ENCODE measurements at regions not wholly inside any gene's neighbourhood (a gene's known extent, or its start where the extent isn't known, plus 50 kb on each side); places are given as distances from the start of the nearest gene placed in this dataset.

- ATAC-seq, result no peak
- H3K27me3 ChIP-seq, result peaks cover 0 to under 1% (median 0%) of the 10 kb centered on the region in 7 donors
- H3K4me1 ChIP-seq, result no peaks in the 10 kb centered on the region
- peaks cover 0 to 23% (median 0%) of the 10 kb centered on the region in 11 donors for H3K9me3 ChIP-seq
- H3K27ac ChIP-seq, result no peak overlapping the region
- no peak for DNase-seq
- H3K36me3 ChIP-seq, result no peaks in the 10 kb centered on the region
- intact Hi-C loops (cut with DNase I), result no loop called here
- TF ChIP-seq CTCF (IDR thresholded peaks at IDR 0.05), result no peak
- H3K4me3 ChIP-seq, result no peak overlapping the region
Measured at GRCh38 chr10:44668336-44668735, 242.8 kb upstream of the TMEM72 start.

DNA sequence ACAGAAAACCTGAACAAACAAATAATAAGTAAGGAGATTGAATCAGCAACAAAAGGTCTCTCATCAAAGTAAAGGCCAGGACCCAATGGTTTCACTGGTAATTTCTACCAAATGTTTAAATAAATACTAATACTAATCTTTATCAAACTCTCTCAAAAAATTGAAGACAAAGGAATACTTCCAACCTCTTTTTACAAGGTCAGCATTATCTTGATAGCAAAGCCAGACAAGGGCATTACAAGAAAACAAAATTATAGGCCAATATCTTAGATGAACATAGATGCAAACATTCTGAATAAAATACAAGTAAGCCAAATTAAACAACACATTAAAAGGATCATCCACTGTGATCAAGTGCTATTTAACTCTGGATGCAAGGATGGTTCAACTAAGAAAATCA, 239.8 kb upstream of the TMEM72 start:
- no peak overlapping the region for H3K27ac ChIP-seq
- H3K4me3 ChIP-seq, result no peak overlapping the region
- DNase-seq (no peak), ATAC-seq (no peak)
- H3K27me3 ChIP-seq, result no peaks in the 10 kb centered on the region
- no peaks in the 10 kb centered on the region for H3K36me3 ChIP-seq
- peaks cover 0 to 8% (median 0%) of the 10 kb centered on the region in 9 donors for H3K4me1 ChIP-seq
- TF ChIP-seq CTCF (IDR thresholded peaks at IDR 0.05), result no peak
- H3K9me3 ChIP-seq, result peaks cover 0 to 23% (median 0%) of the 10 kb centered on the region in 11 donors
- intact Hi-C loops (cut with DNase I), result loop anchor here in 1 of 10 donors (10.0 kb wide), 1 partner anchor 163 kb away; no protein-coding TSS in a partner anchor

DNA sequence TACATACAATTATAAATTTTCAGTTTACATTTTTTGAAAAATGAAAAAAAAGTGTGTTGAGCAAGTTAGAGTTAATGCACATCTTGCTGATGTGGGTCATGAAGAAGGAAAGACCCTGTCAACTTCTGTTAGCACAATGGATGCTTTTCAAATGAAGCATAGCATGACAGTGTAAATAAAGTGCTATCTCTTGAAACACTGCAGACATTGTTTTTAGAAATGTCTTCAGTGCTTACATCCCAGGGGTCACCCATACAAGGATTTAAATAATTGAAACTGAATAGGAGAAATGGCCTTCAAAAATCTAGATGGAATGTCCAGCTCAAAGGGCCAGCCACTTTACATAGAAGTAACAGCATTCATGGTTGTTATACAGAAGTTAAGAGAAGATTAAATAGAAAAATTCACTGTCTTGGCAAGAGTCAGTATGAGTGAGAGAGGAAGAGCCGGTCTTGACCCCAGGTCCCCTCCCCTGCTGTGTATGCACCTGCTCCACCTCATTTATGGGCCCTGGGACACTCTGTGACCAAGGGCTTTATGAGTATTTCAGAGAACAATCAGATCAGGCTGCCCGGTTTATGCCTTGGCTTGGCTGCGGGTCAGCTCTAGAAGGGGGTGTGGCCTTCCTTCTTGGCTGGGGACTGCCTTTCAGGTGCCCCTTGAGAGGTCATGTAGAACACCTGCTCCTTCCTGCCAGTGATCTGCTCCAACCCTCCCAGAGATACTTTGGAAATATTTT, 237.7 kb upstream of the TMEM72 start:
- no peak overlapping the region for H3K27ac ChIP-seq
- H3K4me1 ChIP-seq, result peaks cover 0 to 8% (median 0%) of the 10 kb centered on the region in 9 donors
- peaks cover 0 to 18% (median 0%) of the 10 kb centered on the region in 11 donors for H3K9me3 ChIP-seq
- H3K4me3 ChIP-seq, result no peak overlapping the region
- no peaks in the 10 kb centered on the region for H3K27me3 ChIP-seq
- DNase-seq (no peak), ATAC-seq (no peak)
- 55 to 72% methylated on average over 3 of the region's 3 CpGs for WGBS, 2 donors
- intact Hi-C loops (cut with DNase I), result loop anchor here in 1 of 10 donors (10.0 kb wide), 1 partner anchor 161 kb away; no protein-coding TSS in a partner anchor
- TF ChIP-seq CTCF (IDR thresholded peaks at IDR 0.05), result no peak
- no peaks in the 10 kb centered on the region for H3K36me3 ChIP-seq

DNA sequence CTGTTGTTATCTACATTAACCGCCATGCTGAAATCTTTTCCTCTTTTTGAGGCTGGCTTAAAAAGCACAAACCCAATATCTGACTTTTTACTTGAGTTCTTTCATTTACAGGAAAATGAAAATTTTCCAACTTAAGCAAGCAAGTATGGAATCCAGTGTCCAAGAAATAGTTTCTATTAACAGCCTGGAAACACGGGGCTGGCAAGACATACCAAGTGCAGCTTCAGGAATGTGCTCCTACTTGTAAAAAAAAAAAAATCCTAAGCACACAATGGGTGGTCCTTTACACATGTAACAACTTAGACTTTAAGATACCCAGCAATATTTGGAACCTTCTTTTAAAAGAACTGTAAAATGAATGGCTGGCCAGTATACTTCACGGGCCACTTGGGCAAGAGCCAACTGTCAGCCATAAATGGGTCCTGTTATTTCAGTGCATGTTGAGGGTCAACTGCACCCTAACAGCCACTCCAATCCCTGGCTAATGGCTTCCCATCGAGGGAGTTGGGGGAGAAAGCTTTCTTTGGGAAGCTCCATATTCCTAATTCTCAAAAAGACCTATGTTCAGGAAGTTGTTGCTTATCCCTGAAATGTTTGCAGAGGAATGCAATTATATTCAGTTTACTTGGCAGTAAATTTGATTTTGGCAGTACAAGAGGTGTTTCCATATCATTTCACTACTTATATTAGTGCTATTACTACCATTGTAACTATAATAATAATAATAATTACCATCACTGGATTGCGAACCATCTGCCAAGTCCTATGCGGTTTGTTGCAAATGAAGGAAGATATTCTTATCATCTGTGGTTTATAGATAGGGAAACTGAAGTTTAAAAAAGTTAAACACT, 236.4 kb upstream of the TMEM72 start:
- Histone ChIP-seq H3K9me3 (peaks cover 0 to 5% (median 0%) of the 10 kb centered on the region in 11 donors), H3K27me3 (no peaks in the 10 kb centered on the region), H3K4me1 (peaks cover 0 to 10% (median 0%) of the 10 kb centered on the region in 9 donors), H3K4me3 (no peak overlapping the region), H3K36me3 (no peaks in the 10 kb centered on the region), H3K27ac (no peak overlapping the region)
- intact Hi-C loops (cut with DNase I), result loop anchor here in 1 of 10 donors (10.0 kb wide), 1 partner anchor 160 kb away; no protein-coding TSS in a partner anchor
- ATAC-seq (peak in 3 of 8 donors; percentile 17 to 48 (median 46)), DNase-seq (no peak)
- TF ChIP-seq CTCF (IDR thresholded peaks at IDR 0.05), result no peak
- WGBS, 2 donors, result 54 to 58% methylated on average over 6 of the region's 6 CpGs

Measured in heart right ventricle (tissue), 16 donors.